HepG2 (cell line): ENCODE measurements at regions not wholly inside any gene's neighbourhood (a gene's known extent, or its start where the extent isn't known, plus 50 kb on each side); places are given as distances from the start of the nearest gene placed in this dataset.

Experiments
- ATAC-seq: fragments of 200-7000 bp; cut with Tn5 transposase; 3 replicates; pipeline ENCODE4 v1.9.1; 2020; ENCODE audit warnings: mild to moderate bottlenecking, moderate library complexity
- BruUV-seq: library from RNA; stranded (reverse); fragments of 400-500 nt; replicated peaks from 2 replicates; lab custom pipeline; 2021; lab: Mats Ljungman, UMichigan
- CTCF ChIA-PET: fragments of 300-600 bp; formaldehyde crosslinking; extraction: SDS; loops from one replicate; lab custom pipeline; 2021; ENCODE audit warnings: low total read pairs, inconsistent platforms, low intra/inter-chr PET ratio; lab: Yijun Ruan, JAX
- POLR2A ChIA-PET: fragments of 350-600 bp; sonication (Branson Sonifier 250); formaldehyde crosslinking; loops from one replicate; lab custom pipeline; 2020; ENCODE audit warnings: antibody characterized with exemption, inconsistent platforms; lab: Yijun Ruan, JAX
- DNase-seq: peaks from one replicate; pipeline ENCODE4 v3.0.0-alpha.2; 2015; ENCODE audit warnings: low spot score
- FAIRE-seq: peaks from 3 replicates; lab custom pipeline; 2011; peaks lifted over from hg19 to GRCh38; lab: Jason Lieb, UNC
- H2AFZ ChIP-seq: one replicate; pipeline ENCODE4 v1.6.1; 2011; ENCODE audit warnings: low read length, inconsistent platforms
- H3K27ac ChIP-seq: fragments of 300-600 bp; 3 replicates; pipeline ENCODE4 v1.8.0; 2011; ENCODE audit warnings: mixed run types, mild to moderate bottlenecking, mixed read lengths, low read length, inconsistent platforms; ENCODE audit not compliant: insufficient read depth; ENCODE audit errors: extremely low read length
- H3K27me3 ChIP-seq, 2 experiments: fragments of 200-600 bp in 1 of 2; 2 replicates in 1 of 2; 3 replicates in 1 of 2; pipeline versions ENCODE4 v1.6.0 to v1.8.0; 2011; ENCODE audit warnings: low read length in 2 of 2, mild to moderate bottlenecking in 2 of 2, moderate library complexity in 2 of 2, inconsistent platforms in 1 of 2; ENCODE audit not compliant: insufficient read depth in 2 of 2, control insufficient read depth in 1 of 2
- H3K36me3 ChIP-seq, 2 experiments: fragments of 200-600 bp in 1 of 2; replicated peaks in 1 of 2; 2 replicates in 1 of 2; 3 replicates in 1 of 2; pipeline versions ENCODE4 v1.5.1 to v1.8.0; 2011; ENCODE audit warnings: low read length in 2 of 2, inconsistent platforms in 1 of 2; ENCODE audit not compliant: insufficient read depth in 2 of 2, control insufficient read depth in 1 of 2
- H3K4me1 ChIP-seq: 2 replicates; pipeline ENCODE4 v1.5.1; 2012; ENCODE audit warnings: low read length, inconsistent platforms; ENCODE audit not compliant: insufficient read depth
- H3K4me2 ChIP-seq: 2 replicates; pipeline ENCODE4 v1.6.0; 2011; ENCODE audit warnings: low read depth, low read length, inconsistent platforms
- H3K4me3 ChIP-seq, 3 experiments: fragments of 200-600 bp in 1 of 3; sonication (generic), shearing (Covaris generic) in 1 of 3; replicated peaks in 1 of 3; 2 replicates each; pipeline ENCODE4 v1.5.1; 2011 to 2016; ENCODE audit warnings: low read length in 3 of 3, inconsistent platforms in 2 of 3, low read depth in 2 of 3, mild to moderate bottlenecking in 2 of 3, control low read depth in 1 of 3, mixed read lengths in 1 of 3; ENCODE audit not compliant: insufficient read depth in 1 of 3
- H3K79me2 ChIP-seq: one replicate; pipeline ENCODE4 v1.6.1; 2011; ENCODE audit warnings: low read length, inconsistent platforms; ENCODE audit not compliant: insufficient read depth
- H3K9ac ChIP-seq: 2 replicates; pipeline ENCODE4 v1.6.0; 2011; ENCODE audit warnings: mild to moderate bottlenecking, low read depth, low read length, inconsistent platforms; ENCODE audit not compliant: insufficient read depth
- H3K9me3 ChIP-seq: 2 replicates; pipeline ENCODE4 v1.5.1; 2012; ENCODE audit warnings: mild to moderate bottlenecking, low read length
- H4K20me1 ChIP-seq: 2 replicates; pipeline ENCODE4 v1.6.0; 2011; ENCODE audit warnings: inconsistent platforms, mild to moderate bottlenecking, low read length, moderate library complexity; ENCODE audit not compliant: insufficient read depth
- DR1 ChIP-seq: sonication (generic); formaldehyde crosslinking; IDR thresholded peaks from 2 replicates; pipeline ENCODE4 v1.8.0; 2021; ENCODE audit warnings: mild to moderate bottlenecking, missing genetic modification reagents, inconsistent platforms
- GLI4 ChIP-seq: sonication (generic); formaldehyde crosslinking; IDR thresholded peaks from 2 replicates; pipeline ENCODE4 v1.5.1; 2020; ENCODE audit warnings: missing genetic modification reagents, mild to moderate bottlenecking, moderate library complexity, borderline replicate concordance
- MTA3 ChIP-seq: sonication (generic); formaldehyde crosslinking; IDR thresholded peaks from 2 replicates; pipeline ENCODE4 v1.4.0; 2020; ENCODE audit warnings: missing genetic modification reagents
- NONO ChIP-seq, 2 experiments: fragments of 450-650 bp in 1 of 2; sonication (generic) in 1 of 2; formaldehyde crosslinking in 1 of 2; IDR thresholded peaks in 1 of 2; conservative IDR thresholded peaks in 1 of 2; 2 replicates each; pipeline versions ENCODE4 v1.6.1 to v1.8.0; 2017 to 2022; ENCODE audit warnings: mild to moderate bottlenecking in 1 of 2, missing genetic modification reagents in 1 of 2, moderate library complexity in 1 of 2
- PRDM15 ChIP-seq: sonication (generic); formaldehyde crosslinking; IDR thresholded peaks from 2 replicates; pipeline ENCODE4 v1.4.0; 2020; ENCODE audit warnings: missing genetic modification reagents
- SIN3B ChIP-seq: fragments of 150-350 bp; IDR thresholded peaks from 2 replicates; pipeline ENCODE4 v1.6.1; 2014; ENCODE audit warnings: low read length
- THRA ChIP-seq: sonication (generic); formaldehyde crosslinking; IDR thresholded peaks from 2 replicates; pipeline ENCODE4 v1.4.0; 2020; ENCODE audit warnings: missing genetic modification reagents, borderline replicate concordance
- ZFYVE20 ChIP-seq: sonication (generic); formaldehyde crosslinking; IDR thresholded peaks from 2 replicates; pipeline ENCODE4 v1.8.0; 2023; ENCODE audit warnings: low read depth, mild to moderate bottlenecking, moderate library complexity, missing genetic modification reagents, borderline replicate concordance
- ZNF20 ChIP-seq: sonication (generic); formaldehyde crosslinking; IDR thresholded peaks from 2 replicates; pipeline ENCODE4 v1.4.0; 2020; ENCODE audit warnings: mild to moderate bottlenecking, moderate library complexity, missing genetic modification reagents
- ZNF281 ChIP-seq: sonication (generic); formaldehyde crosslinking; IDR thresholded peaks from 2 replicates; pipeline ENCODE4 v1.4.0; 2020; ENCODE audit warnings: missing genetic modification reagents, borderline replicate concordance
- ZNF503 ChIP-seq: sonication (generic); formaldehyde crosslinking; IDR thresholded peaks from 2 replicates; pipeline ENCODE4 v1.4.0; 2020; ENCODE audit warnings: missing genetic modification reagents
- ZNF770 ChIP-seq: sonication (generic); formaldehyde crosslinking; IDR thresholded peaks from 2 replicates; pipeline ENCODE4 v1.5.0; 2020; ENCODE audit warnings: mild to moderate bottlenecking, missing genetic modification reagents
- WGBS: methylation state at CpG from one replicate; pipeline ENCODE4 v1.1.6; 2017; ENCODE audit warnings: low lambda C conversion rate; 5-methylcytosine and 5-hydroxymethylcytosine counted together
- in situ Hi-C: cut with HindIII; loops from 2 replicates; pipeline ENCODE4 v1.10.0; 2017; ENCODE audit warnings: low pct_unique_long_range_greater_than_20kb; ENCODE audit not compliant: extremely low pct_ligation_motif_present
- intact Hi-C: fragments of 100-400 bp; cut with micrococcal nuclease; formaldehyde crosslinking; loops from one replicate; pipeline ENCODE4 v1.10.0; 2022; ENCODE audit not compliant: unreplicated experiment

- no peak overlapping the region for H3K4me3 ChIP-seq
- no peak overlapping the region for H3K4me2 ChIP-seq
- in situ Hi-C loops: no loop called here
- no peaks in the 10 kb centered on the region for H3K9me3 ChIP-seq
- no peak overlapping the region for H2AFZ ChIP-seq
- DNase-seq (no peak), FAIRE-seq (no peak), ATAC-seq (no peak)
- no peaks in the 10 kb centered on the region for H4K20me1 ChIP-seq
- no peaks in the 10 kb centered on the region for H3K27me3 ChIP-seq
- 24% methylated on average over 4 of the region's 4 CpGs for WGBS
- H3K79me2 ChIP-seq: no peaks in the 10 kb centered on the region
- no peaks in the 10 kb centered on the region for H3K4me1 ChIP-seq
- ChIA-PET POLR2A (no interaction called here), CTCF (no interaction called here)
- no TSS peak for BruUV-seq
- H3K9ac ChIP-seq: no peak overlapping the region
- no peak overlapping the region for H3K27ac ChIP-seq
- H3K36me3 ChIP-seq: no peaks in the 10 kb centered on the region
- intact Hi-C loops: no loop called here
- TF ChIP-seq ZFYVE20 (CRISPR knock-in tag): no peak
- no peak for TF ChIP-seq ZNF20 (CRISPR knock-in tag)
- TF ChIP-seq NONO (IDR thresholded peaks at IDR 0.05): no peak
- TF ChIP-seq NONO (CRISPR knock-in tag; conservative IDR thresholded peaks at IDR 0.05): no peak
- TF ChIP-seq THRA (CRISPR knock-in tag): no peak
- TF ChIP-seq ZNF503 (CRISPR knock-in tag): no peak
- TF ChIP-seq ZNF281 (CRISPR knock-in tag): no peak
- TF ChIP-seq DR1 (CRISPR knock-in tag): no peak
- TF ChIP-seq MTA3: no peak
- TF ChIP-seq GLI4 (CRISPR knock-in tag): no peak
- TF ChIP-seq PRDM15: no peak
- TF ChIP-seq ZNF770 (CRISPR knock-in tag): no peak
- TF ChIP-seq SIN3B: no peak
Observed at GRCh38 chr4:173829565-173829964, 299.5 kb upstream of the HAND2 start.
